NCI-H460 (cell line): ENCODE measurements at regions not wholly inside any gene's neighbourhood (a gene's known extent, or its start where the extent isn't known, plus 50 kb on each side); places are given as distances from the start of the nearest gene placed in this dataset.
"Not testable (repeated sequence)": the region's sequence is repeated elsewhere in the genome, so short reads cannot be mapped to it uniquely, and the experiment has no call there.

Experiments
- DNase-seq: peaks from one replicate; pipeline ENCODE4 v3.0.0-alpha.2; 2016; ENCODE audit warnings: low read depth; ENCODE audit errors: extremely low read depth

GRCh38 chr6:102742754-102743356, 1349.3 kb downstream of the GRIK2 start:
- DNase-seq = no peak

DNA sequence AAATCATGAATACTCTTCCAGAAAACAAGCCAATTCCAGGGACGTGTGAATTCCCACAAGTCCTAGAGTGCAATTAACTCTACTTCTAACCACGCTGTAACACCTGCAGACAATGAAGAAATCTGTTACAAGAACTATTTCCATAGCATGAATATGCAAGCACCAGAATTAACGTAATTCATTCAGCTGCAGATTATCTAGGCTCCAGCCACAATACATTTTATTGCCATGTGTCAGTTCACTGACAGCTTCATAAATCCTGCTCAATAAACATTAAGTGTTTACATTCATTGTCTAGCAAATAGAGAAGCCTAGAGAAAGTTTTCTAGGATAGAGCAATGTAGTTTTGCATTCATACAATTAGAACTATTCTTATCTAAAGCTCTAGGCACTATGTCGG, 1348.5 kb downstream of the GRIK2 start:
- no peak for DNase-seq

DNA sequence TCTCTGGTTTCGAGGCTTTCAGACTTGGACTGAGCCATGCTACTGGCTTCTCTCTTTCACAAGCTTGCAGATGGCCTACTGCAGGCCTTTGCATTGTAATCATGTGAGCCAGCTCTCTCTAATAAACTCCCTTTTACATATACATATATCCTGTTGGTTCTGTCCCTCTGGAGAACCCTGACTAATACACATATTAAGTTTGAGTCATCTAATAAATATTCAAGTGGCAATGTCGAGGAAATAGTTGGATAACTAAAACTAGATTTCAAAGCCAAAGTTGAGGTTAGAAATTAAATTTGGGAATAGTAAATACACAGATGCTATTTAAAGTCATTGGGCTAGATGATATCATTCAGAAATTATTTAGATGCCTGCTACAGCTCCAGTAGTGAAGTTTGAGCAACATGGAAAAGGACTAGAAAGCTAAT, 1343.4 kb downstream of the GRIK2 start:
- no peak for DNase-seq

GRCh38 chr6:102732898-102733297, 1339.4 kb downstream of the GRIK2 start:
- DNase-seq = peak; percentile 12

GRCh38 chr6:102722086-102722485, 1328.6 kb downstream of the GRIK2 start:
- not testable (repeated sequence) for DNase-seq

DNA sequence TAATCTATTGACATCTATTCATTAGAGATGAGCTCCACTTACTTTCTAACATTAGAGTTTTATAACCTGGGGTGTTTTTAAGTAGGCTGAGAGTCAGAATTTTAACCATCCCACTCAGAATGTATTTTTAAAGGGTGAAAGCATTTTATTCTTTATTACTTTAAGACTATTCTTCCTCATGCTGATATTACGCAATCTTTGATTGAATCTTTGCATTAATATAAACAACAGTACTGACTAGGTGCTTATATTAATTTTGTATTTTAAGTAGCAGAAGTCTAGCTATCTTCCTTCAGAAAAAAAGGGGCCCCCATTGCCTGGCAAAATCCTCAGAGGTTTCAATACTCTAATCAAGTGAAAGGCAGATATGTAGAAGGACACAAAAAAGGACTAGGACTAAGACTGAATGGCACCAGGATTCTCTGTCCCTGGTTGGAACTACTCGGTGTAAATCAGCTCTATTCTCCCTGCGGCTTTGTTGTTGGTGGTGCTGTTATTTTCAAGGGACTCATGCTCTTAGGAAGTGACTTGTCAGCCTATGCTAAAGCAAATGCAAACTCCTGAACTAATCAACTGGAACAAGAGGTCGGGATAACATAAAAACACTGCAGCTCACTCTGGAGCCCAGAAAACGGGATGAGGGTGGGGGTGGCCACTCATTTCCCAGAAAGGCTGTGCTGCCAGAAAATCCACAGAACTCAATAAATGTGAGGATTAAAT, 1324.4 kb downstream of the GRIK2 start:
- no peak for DNase-seq

DNA sequence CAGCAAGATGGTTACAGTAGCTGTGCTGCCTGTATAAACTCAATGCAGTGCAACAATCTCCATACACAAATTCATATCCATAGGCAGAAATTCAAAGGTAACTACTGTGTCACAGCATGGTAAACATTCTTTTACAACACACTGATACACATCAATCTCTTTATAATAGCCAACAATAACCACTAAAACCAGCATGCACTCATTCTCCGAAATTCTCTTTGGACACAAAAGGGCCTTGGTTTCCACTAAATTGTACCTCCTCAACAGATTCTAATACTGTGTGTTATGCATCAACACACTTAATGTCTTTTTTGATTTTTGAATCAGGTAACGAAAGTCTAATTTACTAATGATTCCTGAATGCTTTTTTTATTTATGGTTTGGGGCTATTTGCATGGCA, 1323.7 kb downstream of the GRIK2 start:
- no peak for DNase-seq

DNA sequence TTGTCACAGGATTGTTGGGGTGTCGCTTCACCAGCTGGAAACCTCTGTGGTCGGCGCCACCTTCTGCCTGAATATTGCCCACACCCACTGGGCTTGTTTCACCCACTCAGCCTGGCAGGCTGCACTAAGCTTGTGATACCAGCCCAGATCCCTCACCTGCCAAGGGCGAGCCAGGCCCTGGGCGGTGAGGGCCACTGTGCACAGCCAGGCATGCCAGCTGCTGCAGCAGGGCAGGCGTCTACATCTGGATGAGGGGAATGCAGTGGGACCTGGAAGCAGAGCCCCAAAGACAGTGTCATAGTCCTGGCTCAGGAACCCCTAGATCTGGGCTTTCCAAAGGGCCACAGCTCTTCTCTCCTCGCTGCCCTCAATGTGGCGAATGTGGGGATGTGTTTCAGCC, 1307.5 kb downstream of the GRIK2 start:
- no peak for DNase-seq

GRCh38 chr6:102686461-102686860, 1293.0 kb downstream of the GRIK2 start:
- no peak for DNase-seq

- DNase-seq = no peak
Observed at GRCh38 chr6:102680413-102680812, 1286.9 kb downstream of the GRIK2 start.

- DNase-seq = no peak
Observed at GRCh38 chr6:102679865-102680264, 1286.4 kb downstream of the GRIK2 start.

DNA sequence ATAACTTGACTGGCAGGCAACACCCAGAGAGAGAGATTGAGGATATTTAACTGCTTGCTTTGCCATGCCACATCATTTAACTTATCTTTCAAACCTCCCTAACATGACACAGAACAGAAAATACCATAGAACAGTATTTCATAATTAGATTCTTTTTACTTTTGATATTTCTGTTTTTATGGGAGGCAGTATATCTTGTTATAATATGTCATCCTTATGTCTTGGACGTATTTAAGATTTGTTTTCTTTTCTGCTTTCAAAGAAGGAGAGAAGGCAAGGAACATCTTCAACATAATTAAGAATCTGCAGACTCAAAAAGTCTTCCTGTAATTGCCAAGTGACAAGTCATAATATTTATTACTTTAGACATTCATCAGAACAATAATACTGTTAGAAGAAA, 1283.7 kb downstream of the GRIK2 start:
- DNase-seq = no peak

GRCh38 chr6:102670735-102671134, 1277.2 kb downstream of the GRIK2 start:
- DNase-seq = no peak

GRCh38 chr6:102662851-102663250, 1269.3 kb downstream of the GRIK2 start:
- no peak for DNase-seq

- DNase-seq = no peak
Observed at GRCh38 chr6:102660303-102660702, 1266.8 kb downstream of the GRIK2 start.

DNA sequence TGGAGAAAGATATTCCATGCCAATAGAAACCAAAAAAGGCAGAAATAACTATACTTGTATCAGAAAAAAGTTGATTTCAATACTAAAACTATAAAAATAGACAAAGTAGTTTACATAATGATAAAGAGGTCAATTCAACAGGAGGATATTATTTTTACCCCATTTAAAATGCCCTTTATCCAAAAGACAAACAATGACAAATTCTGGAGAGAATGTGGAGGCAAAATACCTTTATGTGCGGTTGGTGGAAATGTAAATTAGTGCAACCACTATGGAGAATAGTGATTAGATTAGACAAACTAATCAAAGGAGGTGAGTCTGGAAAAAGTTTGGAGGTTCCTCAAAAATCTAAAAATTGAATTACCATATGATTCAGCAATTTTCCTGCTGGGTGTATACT, 1262.3 kb downstream of the GRIK2 start:
- no peak for DNase-seq

DNA sequence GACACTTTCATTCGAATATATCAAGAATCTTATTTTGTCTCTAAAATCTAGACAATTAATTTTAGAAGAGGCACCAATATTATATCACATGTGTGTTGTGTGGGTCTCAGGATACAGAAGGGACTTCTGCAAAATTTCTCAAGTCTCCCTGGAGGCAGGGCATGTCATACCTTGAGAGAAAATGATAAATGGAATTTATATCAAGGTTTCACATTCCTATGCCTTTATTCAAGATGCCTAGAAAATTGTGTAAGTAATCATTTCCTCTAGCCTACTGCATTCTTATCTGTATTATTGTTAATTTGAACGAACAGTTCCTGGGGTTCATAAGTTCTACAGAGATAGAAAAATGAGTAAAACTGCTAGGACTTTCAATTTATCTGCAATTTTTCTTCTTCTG, 1247.9 kb downstream of the GRIK2 start:
- DNase-seq = no peak

DNA sequence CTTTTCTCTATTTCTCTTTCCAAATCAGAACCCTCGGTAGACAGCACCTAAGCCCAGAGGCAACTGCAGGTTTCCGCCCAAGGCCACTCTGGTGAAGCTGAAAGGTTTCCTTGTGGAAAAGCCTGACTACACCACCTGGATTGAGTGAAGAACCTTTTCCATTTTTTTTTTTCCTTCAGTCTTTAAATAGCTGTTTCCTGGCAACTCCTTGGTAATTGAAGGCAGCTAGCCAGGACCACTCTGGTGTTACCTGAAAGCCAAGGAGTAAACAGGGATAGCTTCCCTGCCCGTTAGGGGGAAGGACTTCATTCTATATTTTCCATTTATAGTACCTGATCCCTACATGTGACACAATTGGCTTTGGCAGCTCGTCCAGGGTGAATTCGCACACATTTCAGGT, 1238.4 kb downstream of the GRIK2 start:
- DNase-seq = no peak

DNA sequence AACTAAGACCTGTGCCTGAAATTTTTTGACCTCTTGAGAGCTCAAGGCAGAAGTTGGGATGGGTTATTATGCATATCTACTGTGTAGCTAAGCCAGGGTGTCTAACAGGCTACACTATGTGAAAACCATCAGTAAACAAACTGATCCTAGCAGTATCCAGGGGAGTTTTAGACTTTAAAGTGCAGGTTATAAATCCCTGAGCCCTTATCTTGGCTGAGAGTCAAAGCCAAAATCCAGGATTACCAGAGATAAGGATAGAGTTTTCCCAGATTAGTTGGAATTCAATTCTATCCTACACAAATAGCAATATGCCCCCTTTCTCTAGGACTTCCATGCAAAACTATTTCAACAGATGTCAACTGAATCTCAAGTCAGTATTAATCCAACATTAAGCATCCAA, 1229.7 kb downstream of the GRIK2 start:
- DNase-seq = no peak

GRCh38 chr6:102619585-102619984, 1226.1 kb downstream of the GRIK2 start:
- peak; percentile 13 for DNase-seq

GRCh38 chr6:102582569-102582968, 1189.1 kb downstream of the GRIK2 start:
- no peak for DNase-seq

GRCh38 chr6:102581378-102582124, 1188.0 kb downstream of the GRIK2 start:
- no peak for DNase-seq
